ENCODE measurements at regions not wholly inside any gene's neighbourhood (a gene's known extent, or its start where the extent isn't known, plus 50 kb on each side); places are given as distances from the start of the nearest gene placed in this dataset.
"Not testable (repeated sequence)": the region's sequence is repeated elsewhere in the genome, so short reads cannot be mapped to it uniquely, and the experiment has no call there.

DNA sequence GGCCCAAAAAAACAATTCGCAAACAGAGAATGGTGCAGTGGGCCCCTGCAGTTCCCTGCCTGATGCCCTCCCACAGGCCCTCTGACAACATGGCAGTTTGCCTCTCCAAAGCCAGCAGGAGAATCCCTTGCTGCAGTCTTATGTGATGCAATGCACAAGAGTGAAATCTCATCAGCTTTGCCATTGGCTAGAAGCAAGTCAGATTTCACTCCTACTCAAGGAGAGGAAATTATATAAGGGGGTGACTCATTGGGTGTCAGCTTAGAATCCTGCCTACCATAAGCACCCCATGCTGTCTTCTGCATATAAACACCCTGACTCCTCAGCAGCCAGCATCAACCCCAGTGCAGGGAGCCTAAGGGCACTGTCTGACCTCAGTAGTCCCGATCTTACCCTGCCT, 157.3 kb upstream of the LDB2 start:
- no peak for DNase-seq

GRCh38 chr4:17045866-17046265, 147.4 kb upstream of the LDB2 start:
- DNase-seq, result no peak

- no peak for DNase-seq
Measured at GRCh38 chr4:17038510-17039176, 140.2 kb upstream of the LDB2 start.

- no peak for DNase-seq
Measured at GRCh38 chr4:17033768-17034181, 135.3 kb upstream of the LDB2 start.

DNA sequence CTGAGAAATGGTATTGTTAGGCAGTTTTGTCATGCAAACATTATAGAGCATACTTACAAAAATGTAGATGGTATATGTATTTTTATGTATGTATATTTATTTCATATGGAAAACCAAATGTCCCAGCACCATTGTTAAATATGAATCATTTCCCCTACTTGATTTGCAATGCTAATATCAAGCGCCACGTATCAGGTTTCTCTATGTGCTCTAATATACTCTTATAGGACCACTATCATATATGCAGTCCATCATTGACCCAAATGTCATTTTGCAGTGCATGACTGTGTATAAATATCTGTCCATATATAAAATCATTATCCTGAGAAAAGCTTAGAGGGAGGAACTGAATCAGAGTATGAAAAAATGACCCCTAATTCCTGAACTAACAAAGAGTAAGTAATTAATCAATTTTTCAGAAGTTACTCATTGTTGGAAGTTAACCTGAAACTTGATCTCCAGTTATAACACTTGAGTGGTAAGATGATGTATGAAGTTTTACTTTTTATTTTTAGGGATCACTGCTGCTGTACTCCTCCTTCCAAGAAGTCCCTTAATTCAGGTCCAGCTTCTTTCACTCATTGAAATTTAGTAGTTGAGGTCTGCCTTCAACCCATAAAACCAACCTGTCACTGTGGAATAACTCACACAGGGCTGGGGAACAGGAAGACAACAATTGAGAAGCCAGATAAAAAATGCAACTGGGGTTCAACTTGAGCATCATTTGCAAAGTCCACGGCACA, 134.8 kb upstream of the LDB2 start:
- no peak for DNase-seq

DNA sequence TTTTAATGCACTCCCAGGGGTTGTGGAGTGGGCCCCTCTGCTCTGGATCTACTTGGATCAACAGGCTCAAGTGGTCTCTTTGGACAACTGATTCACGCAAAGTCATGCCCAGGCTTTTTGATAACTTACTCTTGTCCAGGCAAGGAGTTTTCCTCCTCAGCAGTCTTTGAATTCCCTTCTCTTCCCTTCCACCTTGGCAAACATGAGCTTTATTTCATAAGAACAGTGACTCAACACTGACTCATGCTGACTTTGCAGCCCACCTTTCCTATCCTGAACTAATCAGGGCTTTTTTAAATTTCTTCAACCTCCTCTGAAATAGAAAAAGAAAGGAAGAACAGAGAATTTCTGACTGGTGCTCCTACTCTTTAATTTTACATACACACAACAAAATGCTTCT, 132.1 kb upstream of the LDB2 start:
- no peak for DNase-seq

- DNase-seq, result no peak
Measured at GRCh38 chr4:17029964-17030363, 131.5 kb upstream of the LDB2 start.

- no peak for DNase-seq
Measured at GRCh38 chr4:17029432-17029831, 131.0 kb upstream of the LDB2 start.

DNA sequence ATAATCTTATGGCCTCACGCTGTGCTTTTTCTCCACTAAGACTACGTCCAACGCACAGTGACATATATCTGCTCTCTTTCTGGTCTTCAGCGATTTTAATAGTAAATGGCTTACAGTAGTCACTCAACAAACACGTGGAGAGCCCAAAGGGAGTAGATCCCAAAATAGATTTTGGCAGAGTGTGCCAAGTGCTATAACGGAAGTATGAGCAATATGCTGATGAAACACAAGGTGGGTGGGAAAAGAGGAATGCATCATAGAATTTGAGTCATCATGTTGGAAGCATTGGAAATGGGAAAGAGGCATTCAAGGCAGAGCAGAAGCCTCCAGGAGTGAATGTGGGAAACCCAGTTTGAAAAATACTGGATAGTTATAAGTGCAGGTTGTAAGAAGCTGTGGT, 129.1 kb upstream of the LDB2 start:
- DNase-seq, result no peak

GRCh38 chr4:17024425-17024824, 126.0 kb upstream of the LDB2 start:
- DNase-seq, result no peak

DNA sequence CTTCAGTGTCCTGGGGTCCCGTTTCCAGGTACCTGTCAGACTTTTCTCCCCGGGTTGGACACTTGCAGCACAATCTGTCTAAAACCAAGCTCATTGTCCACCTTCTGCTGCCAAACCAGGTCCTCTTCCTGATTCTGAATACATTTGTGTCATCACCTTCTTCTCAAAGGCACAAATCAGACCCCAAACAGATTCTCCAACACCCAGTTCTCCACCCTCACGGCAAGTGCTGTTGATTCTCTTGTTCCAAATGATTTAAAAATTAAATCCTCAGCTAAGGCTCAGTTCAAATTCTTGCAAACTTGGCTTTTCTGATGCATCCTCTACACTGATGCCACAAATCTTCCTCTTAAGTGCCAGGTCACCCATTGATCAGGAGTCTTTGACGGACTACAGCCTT, 122.5 kb upstream of the LDB2 start:
- DNase-seq, result no peak

DNA sequence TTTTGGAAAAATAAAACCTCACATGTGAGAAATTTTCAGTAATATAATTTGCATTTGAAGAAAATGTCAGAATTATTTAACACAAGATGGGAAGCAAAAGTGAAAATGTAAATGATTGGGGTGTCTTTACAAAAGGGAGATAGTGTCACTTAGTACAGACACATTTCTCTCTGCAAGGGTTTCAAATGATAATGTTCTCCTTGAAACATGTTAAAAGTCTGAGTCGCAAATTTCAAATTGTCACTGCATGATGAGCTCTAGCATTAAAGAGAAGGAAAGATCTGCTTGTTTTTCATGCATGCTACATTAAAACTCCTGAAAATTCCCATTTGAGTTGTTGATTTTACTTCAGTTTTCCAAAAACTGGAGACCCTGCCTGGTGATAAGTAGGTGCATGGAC, 122.0 kb upstream of the LDB2 start:
- DNase-seq, result no peak

DNA sequence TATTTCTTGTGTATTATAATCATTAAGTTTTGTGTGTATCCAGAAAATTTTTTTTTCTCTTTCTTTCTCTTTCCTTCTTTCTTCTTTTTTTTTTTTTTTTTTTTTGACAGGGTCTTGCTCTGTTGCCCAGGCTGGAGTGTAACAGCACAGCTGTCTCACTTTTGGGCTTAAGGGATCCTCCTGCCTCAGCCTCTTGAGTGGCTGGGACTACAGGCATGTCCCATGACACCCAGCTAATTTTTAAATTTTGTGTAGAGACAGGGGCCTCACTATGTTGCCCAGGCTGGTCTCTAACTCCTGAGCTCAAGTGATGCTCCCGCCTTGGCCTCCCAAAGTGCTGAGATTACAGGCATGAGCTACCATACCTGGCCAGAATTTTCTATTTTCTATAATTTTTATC, 120.2 kb upstream of the LDB2 start:
- not testable (repeated sequence) for DNase-seq

DNA sequence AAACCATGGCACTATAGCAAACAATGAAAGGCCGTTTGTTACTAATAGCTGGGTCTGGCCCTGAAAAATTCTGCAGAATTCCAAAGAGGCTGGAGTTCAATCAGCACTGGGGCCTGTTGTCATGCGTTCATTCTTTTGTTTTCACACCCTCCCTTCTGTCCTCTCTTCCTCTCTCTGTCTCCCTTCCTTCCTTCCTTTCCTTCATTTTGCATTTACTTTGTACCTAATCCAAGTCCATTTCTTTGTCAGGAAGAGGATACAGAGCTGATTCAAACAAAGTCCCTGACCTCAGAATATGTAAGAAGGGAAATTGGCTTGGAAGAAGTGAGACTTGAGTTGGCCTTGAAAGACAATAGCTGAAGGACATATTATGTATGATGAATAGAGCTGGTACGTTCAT, 119.6 kb upstream of the LDB2 start:
- DNase-seq, result no peak

DNA sequence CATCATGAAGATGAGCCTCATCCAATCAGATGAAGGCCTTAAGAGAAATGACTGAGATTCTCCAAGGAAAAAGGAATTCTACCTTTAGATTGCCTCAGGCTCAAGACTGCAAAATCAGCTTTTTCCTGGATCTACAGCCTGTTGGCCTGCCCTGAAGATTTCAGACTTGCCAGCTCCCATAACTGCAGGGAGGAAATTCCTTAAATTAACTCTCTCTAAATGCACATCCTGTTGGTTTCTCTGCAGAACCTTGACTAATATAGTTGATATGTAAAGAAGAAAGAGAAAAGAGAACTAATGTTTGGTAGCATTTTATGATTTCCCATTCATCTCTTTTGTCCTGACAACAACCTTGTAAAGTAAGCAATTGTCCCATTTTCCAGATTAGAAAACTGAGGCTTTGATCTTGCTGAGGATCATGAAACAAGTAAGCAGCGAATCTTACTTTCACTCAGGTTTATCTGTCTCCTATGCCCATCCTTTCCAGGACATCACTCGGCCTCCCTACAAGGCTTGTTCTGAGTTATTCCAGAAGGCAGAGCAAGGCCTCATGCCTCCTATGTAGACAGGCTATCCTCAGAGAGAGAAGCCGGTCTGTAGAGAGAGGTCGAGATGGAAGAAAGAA, 115.0 kb upstream of the LDB2 start:
- no peak for DNase-seq

DNA sequence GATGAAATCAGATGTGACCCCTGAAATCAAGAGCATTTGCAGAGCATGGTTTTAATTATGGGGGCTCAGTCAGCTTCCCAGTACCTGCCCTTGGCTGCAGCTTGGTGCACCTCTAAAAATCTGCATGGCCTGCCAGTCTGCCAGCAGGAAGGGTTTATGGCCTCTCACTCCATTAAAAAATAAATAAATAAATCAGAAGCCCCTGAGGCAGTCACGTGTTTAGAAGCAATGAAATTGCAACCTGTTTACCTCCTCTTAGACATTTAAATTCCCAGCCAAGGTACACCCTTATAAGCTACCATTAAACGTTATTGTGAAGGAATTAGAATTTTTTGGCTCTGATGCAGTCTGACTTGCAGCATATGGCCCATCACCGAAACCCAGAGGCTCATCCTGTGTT, 114.0 kb upstream of the LDB2 start:
- DNase-seq, result no peak

- DNase-seq, result no peak
Measured at GRCh38 chr4:17010426-17011087, 112.1 kb upstream of the LDB2 start.

DNA sequence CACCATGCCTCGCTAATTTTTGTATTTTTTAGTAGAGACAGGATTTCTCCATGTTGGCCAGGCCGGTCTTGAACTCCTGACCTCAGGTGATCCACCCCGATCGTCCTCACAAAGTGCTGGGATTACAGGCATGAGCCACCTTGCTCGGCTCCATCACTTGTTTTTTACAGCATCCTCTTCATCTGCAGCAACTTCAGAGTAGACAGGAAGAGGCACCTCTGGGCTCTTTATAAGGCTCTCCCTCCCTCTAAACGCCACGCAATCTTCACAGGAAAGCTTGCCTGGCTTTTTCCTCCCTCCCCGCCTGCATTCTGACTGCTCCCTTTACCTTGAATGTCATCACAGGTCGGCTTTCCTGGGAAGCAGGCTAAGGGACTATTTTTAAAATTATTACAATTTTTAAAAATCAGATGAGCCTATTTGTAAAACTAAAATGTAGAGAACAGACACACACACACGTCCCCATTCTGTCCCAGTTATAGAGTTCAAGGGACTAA, 111.5 kb upstream of the LDB2 start:
- DNase-seq, result no peak

GRCh38 chr4:17008834-17009345, 110.4 kb upstream of the LDB2 start:
- DNase-seq, result no peak

- DNase-seq, result not testable (repeated sequence)
Measured at GRCh38 chr4:17003606-17004392, 105.4 kb upstream of the LDB2 start.

DNA sequence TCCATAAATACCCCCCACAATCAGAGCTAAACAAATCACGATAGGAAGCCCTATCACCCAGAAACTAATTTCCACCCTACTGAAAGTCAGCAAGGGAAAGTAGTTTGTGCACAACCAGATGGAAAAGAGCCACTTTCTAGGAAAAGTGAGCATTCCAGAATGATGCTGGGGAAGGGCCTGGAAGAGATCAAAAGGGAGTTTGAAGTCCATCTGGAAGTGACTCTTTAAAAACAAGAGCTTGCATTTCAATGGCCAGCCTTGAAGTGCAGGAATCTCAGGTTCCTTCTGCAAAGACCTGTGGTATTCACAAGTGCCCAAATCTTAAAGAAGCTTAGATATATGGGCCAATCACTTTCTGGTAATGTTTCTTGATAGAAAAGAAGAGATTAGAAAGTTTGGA, 97.0 kb upstream of the LDB2 start:
- DNase-seq, result no peak

Data from SHP77 (cell line).